HUES6 (cell line): ENCODE measurements at regions not wholly inside any gene's neighbourhood (a gene's known extent, or its start where the extent isn't known, plus 50 kb on each side); places are given as distances from the start of the nearest gene placed in this dataset.

Source experiments
- H3K27ac ChIP-seq: 2 replicates; pipeline ENCODE4 v1.7.0; 2013; ENCODE audit warnings: low read depth, mild to moderate bottlenecking, low read length, inconsistent platforms
- H3K27me3 ChIP-seq: 2 replicates; pipeline ENCODE4 v1.6.1; 2013; ENCODE audit warnings: low read length; ENCODE audit not compliant: control insufficient read depth, insufficient read depth
- H3K36me3 ChIP-seq: 2 replicates; pipeline ENCODE4 v1.6.1; 2013; ENCODE audit warnings: low read length; ENCODE audit not compliant: control insufficient read depth, insufficient read depth
- H3K4me1 ChIP-seq: 2 replicates; pipeline ENCODE4 v1.6.1; 2013; ENCODE audit warnings: low read length; ENCODE audit not compliant: control insufficient read depth, insufficient read depth
- H3K4me3 ChIP-seq: 2 replicates; pipeline ENCODE4 v1.5.1; 2013; ENCODE audit warnings: low read depth, low read length
- H3K9ac ChIP-seq: one replicate; pipeline ENCODE4 v1.6.1; 2013; ENCODE audit warnings: mild to moderate bottlenecking, low read length
- H3K9me3 ChIP-seq: 2 replicates; pipeline ENCODE4 v1.6.1; 2013; ENCODE audit warnings: low read depth, low read length; ENCODE audit not compliant: control insufficient read depth, insufficient read depth

- Histone ChIP-seq H3K27ac (no peak overlapping the region), H3K9ac (no peak overlapping the region), H3K4me3 (no peak overlapping the region), H3K27me3 (no peaks in the 10 kb centered on the region), H3K36me3 (no peaks in the 10 kb centered on the region), H3K9me3 (no peaks in the 10 kb centered on the region), H3K4me1 (peaks cover 7% of the 10 kb centered on the region)
These were observed 119.3 kb upstream of the GJB6 start for GRCh38 chr13:20351281-20352022.

- peaks cover 7% of the 10 kb centered on the region for H3K4me1 ChIP-seq
These were observed 118.7 kb upstream of the GJB6 start for GRCh38 chr13:20350819-20351218.

GRCh38 chr13:20350382-20350763 is 118.3 kb upstream of the GJB6 start:
- H3K27me3 ChIP-seq = no peaks in the 10 kb centered on the region
- no peak overlapping the region for H3K27ac ChIP-seq
- H3K9me3 ChIP-seq = no peaks in the 10 kb centered on the region
- H3K4me1 ChIP-seq = peaks cover 8% of the 10 kb centered on the region
- H3K9ac ChIP-seq = no peak overlapping the region
- no peak overlapping the region for H3K4me3 ChIP-seq
- H3K36me3 ChIP-seq = no peaks in the 10 kb centered on the region

More at GRCh38 chr13:20350819-20351218, 118.7 kb upstream of the GJB6 start:
- Histone ChIP-seq H3K9ac (no peak overlapping the region), H3K9me3 (no peaks in the 10 kb centered on the region), H3K27ac (no peak overlapping the region), H3K4me3 (no peak overlapping the region), H3K27me3 (no peaks in the 10 kb centered on the region), H3K36me3 (no peaks in the 10 kb centered on the region)

- Histone ChIP-seq H3K27me3 (no peaks in the 10 kb centered on the region), H3K9me3 (no peaks in the 10 kb centered on the region), H3K36me3 (no peaks in the 10 kb centered on the region), H3K9ac (no peak overlapping the region), H3K4me1 (peaks cover 12% of the 10 kb centered on the region), H3K27ac (no peak overlapping the region), H3K4me3 (no peak overlapping the region)
These were observed 117.7 kb upstream of the GJB6 start for GRCh38 chr13:20349564-20350381.

- H3K9me3 ChIP-seq = no peaks in the 10 kb centered on the region
- no peaks in the 10 kb centered on the region for H3K27me3 ChIP-seq
- no peaks in the 10 kb centered on the region for H3K36me3 ChIP-seq
- no peak overlapping the region for H3K9ac ChIP-seq
- no peak overlapping the region for H3K27ac ChIP-seq
- peaks cover 12% of the 10 kb centered on the region for H3K4me1 ChIP-seq
- H3K4me3 ChIP-seq = no peak overlapping the region
These were observed 116.7 kb upstream of the GJB6 start for GRCh38 chr13:20348645-20349408.

- H3K4me1 ChIP-seq = peaks cover 12% of the 10 kb centered on the region
- no peaks in the 10 kb centered on the region for H3K9me3 ChIP-seq
- H3K27ac ChIP-seq = no peak overlapping the region
- no peaks in the 10 kb centered on the region for H3K36me3 ChIP-seq
- H3K27me3 ChIP-seq = no peaks in the 10 kb centered on the region
- no peak overlapping the region for H3K9ac ChIP-seq
- no peak overlapping the region for H3K4me3 ChIP-seq
These were observed 115.9 kb upstream of the GJB6 start for GRCh38 chr13:20348018-20348417.

- no peak overlapping the region for H3K9ac ChIP-seq
- H3K36me3 ChIP-seq = no peaks in the 10 kb centered on the region
- no peak overlapping the region for H3K4me3 ChIP-seq
- no peaks in the 10 kb centered on the region for H3K27me3 ChIP-seq
- H3K27ac ChIP-seq = no peak overlapping the region
- H3K9me3 ChIP-seq = no peaks in the 10 kb centered on the region
- H3K4me1 ChIP-seq = peaks cover 18% of the 10 kb centered on the region
These were observed 112.8 kb upstream of the GJB6 start for GRCh38 chr13:20344836-20345490.

- Histone ChIP-seq H3K4me3 (no peak overlapping the region), H3K9me3 (no peaks in the 10 kb centered on the region), H3K4me1 (peaks cover 14% of the 10 kb centered on the region), H3K9ac (no peak overlapping the region), H3K27me3 (no peaks in the 10 kb centered on the region), H3K36me3 (no peaks in the 10 kb centered on the region), H3K27ac (no peak overlapping the region)
These were observed 110.2 kb upstream of the GJB6 start for GRCh38 chr13:20342311-20342710.

GRCh38 chr13:20340759-20341171 is 108.6 kb upstream of the GJB6 start:
- Histone ChIP-seq H3K9me3 (no peaks in the 10 kb centered on the region), H3K27ac (no peak overlapping the region), H3K4me3 (no peak overlapping the region), H3K36me3 (no peaks in the 10 kb centered on the region), H3K27me3 (no peaks in the 10 kb centered on the region), H3K9ac (no peak overlapping the region), H3K4me1 (peaks cover 14% of the 10 kb centered on the region)

- Histone ChIP-seq H3K9me3 (no peaks in the 10 kb centered on the region), H3K4me3 (no peak overlapping the region), H3K27me3 (no peaks in the 10 kb centered on the region), H3K36me3 (no peaks in the 10 kb centered on the region), H3K4me1 (peaks cover 12% of the 10 kb centered on the region), H3K27ac (no peak overlapping the region), H3K9ac (no peak overlapping the region)
These were observed 108.1 kb upstream of the GJB6 start for GRCh38 chr13:20340136-20340758.
